H1 (cell line): ENCODE measurements at regions not wholly inside any gene's neighbourhood (a gene's known extent, or its start where the extent isn't known, plus 50 kb on each side); places are given as distances from the start of the nearest gene placed in this dataset.

Experiments
- CTCF ChIA-PET: fragments of 300-600 bp; sonication (Branson Sonifier 250); formaldehyde crosslinking; loops from one replicate; lab custom pipeline; 2021; ENCODE audit not compliant: partially characterized antibody; lab: Charles Lee
- POLR2A ChIA-PET: fragments of 300-600 bp; sonication (Branson Sonifier 250); formaldehyde crosslinking; loops from one replicate; lab custom pipeline; 2021; ENCODE audit warnings: inconsistent platforms; ENCODE audit not compliant: partially characterized antibody; lab: Charles Lee
- DNase-seq, 2 experiments: peaks; one replicate each; pipeline versions ENCODE4 v3.0.0 to v3.0.0-alpha.2; 2010 to 2022; ENCODE audit warnings: low spot score in 2 of 2, low read depth in 1 of 2, mixed read lengths in 1 of 2
- FAIRE-seq: peaks from 2 replicates; lab custom pipeline; 2011; peaks lifted over from hg19 to GRCh38; lab: Jason Lieb, UNC
- H2AFZ ChIP-seq: 2 replicates; pipeline ENCODE4 v1.8.1; 2012; ENCODE audit warnings: low read length, inconsistent platforms
- H2AK5ac ChIP-seq: 2 replicates; pipeline ENCODE4 v1.6.1; 2013; ENCODE audit warnings: low read depth, low read length
- H2BK120ac ChIP-seq: replicated peaks from 2 replicates; pipeline ENCODE3; 2013; ENCODE audit warnings: low read depth, low read length, inconsistent platforms
- H2BK12ac ChIP-seq: 2 replicates; pipeline ENCODE4 v1.6.1; 2013; ENCODE audit warnings: low read depth, low read length
- H2BK15ac ChIP-seq: 2 replicates; pipeline ENCODE4 v1.6.1; 2013; ENCODE audit warnings: low read length
- H2BK20ac ChIP-seq: 2 replicates; pipeline ENCODE4 v1.6.1; 2013; ENCODE audit warnings: low read length
- H2BK5ac ChIP-seq: 2 replicates; pipeline ENCODE4 v1.6.1; 2013; ENCODE audit warnings: low read depth, low read length
- H3K14ac ChIP-seq: 2 replicates; pipeline ENCODE4 v1.6.1; 2013; ENCODE audit warnings: inconsistent platforms; ENCODE audit not compliant: insufficient read length
- H3K18ac ChIP-seq: 2 replicates; pipeline ENCODE4 v1.6.1; 2013; ENCODE audit warnings: low read length; ENCODE audit errors: extremely low read depth
- H3K23ac ChIP-seq: 2 replicates; pipeline ENCODE4 v1.6.1; 2013; ENCODE audit warnings: inconsistent platforms; ENCODE audit not compliant: insufficient read length
- H3K23me2 ChIP-seq: 2 replicates; pipeline ENCODE4 v1.6.1; 2013; ENCODE audit warnings: low read depth, low read length
- H3K27ac ChIP-seq: 2 replicates; pipeline ENCODE4 v1.6.1; 2011; ENCODE audit warnings: low read depth, low read length, inconsistent platforms
- H3K27me3 ChIP-seq, 4 experiments: replicated peaks in 1 of 4; 1 replicate in 1 of 4; 2 replicates in 3 of 4; pipeline versions ENCODE4 v1.6.1 to v1.8.1; 2011 to 2013; ENCODE audit warnings: low read length in 3 of 4, mild to moderate bottlenecking in 3 of 4, inconsistent platforms in 2 of 4, mixed read lengths in 2 of 4, moderate library complexity in 1 of 4; ENCODE audit not compliant: control insufficient read depth in 3 of 4, insufficient read depth in 3 of 4; ENCODE audit errors: extremely low read depth in 1 of 4
- H3K36me3 ChIP-seq, 4 experiments: 2 replicates each; pipeline versions ENCODE4 v1.6.1 to v1.8.1; 2011 to 2013; ENCODE audit warnings: mild to moderate bottlenecking in 4 of 4, low read length in 3 of 4, moderate library complexity in 2 of 4, control low read depth in 1 of 4, inconsistent platforms in 1 of 4; ENCODE audit not compliant: insufficient read depth in 4 of 4, control insufficient read depth in 2 of 4
- H3K4ac ChIP-seq: replicated peaks from 2 replicates; pipeline ENCODE3; 2013; ENCODE audit warnings: low read length, low read depth, mixed read lengths, inconsistent platforms; ENCODE audit not compliant: insufficient read length
- H3K4me1 ChIP-seq, 4 experiments: replicated peaks in 1 of 4; 1 replicate in 1 of 4; 2 replicates in 3 of 4; pipeline versions ENCODE4 v1.6.1 to v1.8.1; 2011 to 2013; ENCODE audit warnings: low read length in 3 of 4, inconsistent platforms in 2 of 4, mixed read lengths in 1 of 4; ENCODE audit not compliant: insufficient read depth in 4 of 4, control insufficient read depth in 3 of 4
- H3K4me2 ChIP-seq, 2 experiments: 2 replicates each; pipeline versions ENCODE4 v1.6.1 to v1.8.1; 2011 to 2013; ENCODE audit warnings: low read depth in 2 of 2, low read length in 2 of 2, control low read depth in 1 of 2, inconsistent platforms in 1 of 2, mild to moderate bottlenecking in 1 of 2; ENCODE audit not compliant: insufficient read depth in 1 of 2
- H3K4me3 ChIP-seq, 4 experiments: fragments of 200-600, 300-600 bp in 1 of 4; sonication (generic), shearing (Covaris generic), sonication (Bioruptor Twin) in 1 of 4; 2 replicates each; pipeline versions ENCODE4 v1.5.1 to v1.8.1; 2011 to 2016; ENCODE audit warnings: low read length in 4 of 4, low read depth in 3 of 4, control low read depth in 2 of 4, inconsistent platforms in 2 of 4, mild to moderate bottlenecking in 2 of 4, mixed read lengths in 1 of 4, moderate library complexity in 1 of 4; ENCODE audit not compliant: insufficient read depth in 2 of 4; ENCODE audit errors: extremely low read depth in 1 of 4
- H3K56ac ChIP-seq: replicated peaks from 2 replicates; pipeline ENCODE3; 2013; ENCODE audit warnings: low read depth, mild to moderate bottlenecking, mixed read lengths, low read length, inconsistent platforms; ENCODE audit not compliant: insufficient read length
- H3K79me1 ChIP-seq: 2 replicates; pipeline ENCODE4 v1.6.1; 2013; ENCODE audit warnings: low read depth, low read length, control low read depth
- H3K79me2 ChIP-seq, 2 experiments: 2 replicates each; pipeline versions ENCODE4 v1.6.1 to v1.8.1; 2012 to 2013; ENCODE audit warnings: low read length in 2 of 2, mild to moderate bottlenecking in 2 of 2, inconsistent platforms in 1 of 2; ENCODE audit not compliant: insufficient read depth in 2 of 2, control insufficient read depth in 1 of 2
- H3K9ac ChIP-seq, 4 experiments: replicated peaks in 1 of 4; 1 replicate in 1 of 4; 2 replicates in 3 of 4; pipeline versions ENCODE4 v1.6.1 to v1.8.1; 2011 to 2013; ENCODE audit warnings: low read depth in 3 of 4, low read length in 3 of 4, control low read depth in 2 of 4, mild to moderate bottlenecking in 2 of 4, moderate library complexity in 2 of 4, inconsistent platforms in 1 of 4; ENCODE audit errors: extremely low read depth in 1 of 4
- H3K9me3 ChIP-seq, 2 experiments: 2 replicates each; pipeline versions ENCODE4 v1.6.1 to v1.8.1; 2012 to 2013; ENCODE audit warnings: mild to moderate bottlenecking in 2 of 2, moderate library complexity in 2 of 2, control low read depth in 1 of 2, inconsistent platforms in 1 of 2, low read depth in 1 of 2, low read length in 1 of 2, mixed read lengths in 1 of 2; ENCODE audit not compliant: insufficient read depth in 2 of 2
- H4K20me1 ChIP-seq, 2 experiments: replicated peaks in 1 of 2; 2 replicates each; pipeline versions ENCODE3 to v1.8.1; 2011 to 2013; ENCODE audit warnings: inconsistent platforms in 2 of 2, low read length in 2 of 2, mild to moderate bottlenecking in 1 of 2; ENCODE audit not compliant: insufficient read depth in 2 of 2, control insufficient read depth in 1 of 2
- H4K5ac ChIP-seq: 2 replicates; pipeline ENCODE4 v1.6.1; 2013; ENCODE audit warnings: low read length, low read depth, mixed read lengths, inconsistent platforms; ENCODE audit not compliant: insufficient read length
- H4K8ac ChIP-seq: 2 replicates; pipeline ENCODE4 v1.8.0; 2013; ENCODE audit warnings: mild to moderate bottlenecking, moderate library complexity, low read length, inconsistent platforms; ENCODE audit not compliant: insufficient read depth; ENCODE audit errors: extremely low read depth
- H4K91ac ChIP-seq: replicated peaks from 2 replicates; pipeline ENCODE3; 2013; ENCODE audit warnings: low read length, mixed read lengths, inconsistent platforms; ENCODE audit not compliant: insufficient read length
- ATF2 ChIP-seq: IDR thresholded peaks from 2 replicates; pipeline ENCODE4 v1.6.1; 2012; ENCODE audit warnings: low read length, inconsistent platforms
- ATF3 ChIP-seq: IDR thresholded peaks from 2 replicates; pipeline ENCODE4 v1.6.1; 2011; ENCODE audit warnings: low read depth, mild to moderate bottlenecking, low read length; ENCODE audit not compliant: insufficient read depth
- BCL11A ChIP-seq, 2 experiments: IDR thresholded peaks; one replicate each; pipeline ENCODE4 v1.6.1; 2011; ENCODE audit warnings: low read depth in 2 of 2, low read length in 2 of 2, mild to moderate bottlenecking in 2 of 2
- EGR1 ChIP-seq: IDR thresholded peaks from 2 replicates; pipeline ENCODE4 v1.6.1; 2011; ENCODE audit warnings: low read depth, low read length, borderline replicate concordance
- EZH2 ChIP-seq: fragments of 200-600 bp; sonication (generic); IDR thresholded peaks from 2 replicates; pipeline ENCODE4 v1.7.1; 2012; ENCODE audit warnings: low read depth, mild to moderate bottlenecking, moderate library complexity, low read length, inconsistent platforms; ENCODE audit not compliant: severe bottlenecking
- GABPA ChIP-seq: IDR thresholded peaks from 2 replicates; pipeline ENCODE4 v1.6.1; 2011; ENCODE audit warnings: mild to moderate bottlenecking, low read length, moderate library complexity, borderline replicate concordance; ENCODE audit not compliant: insufficient read depth
- RFX5 ChIP-seq: IDR thresholded peaks from 2 replicates; pipeline ENCODE4 v1.6.1; 2011; ENCODE audit warnings: low read depth, low read length, improper control_type of control experiment, borderline replicate concordance
- RXRA ChIP-seq: IDR thresholded peaks from 2 replicates; pipeline ENCODE4 v1.6.1; 2011; ENCODE audit warnings: low read depth, mild to moderate bottlenecking, low read length, moderate library complexity; ENCODE audit not compliant: insufficient read depth
- TAF1 ChIP-seq: IDR thresholded peaks from 2 replicates; pipeline ENCODE4 v1.6.1; 2011; ENCODE audit warnings: mild to moderate bottlenecking, low read depth, low read length
- YY1 ChIP-seq: IDR thresholded peaks from 2 replicates; pipeline ENCODE4 v1.6.1; 2011; ENCODE audit warnings: low read depth, mild to moderate bottlenecking, low read length
- ZNF274 ChIP-seq: IDR thresholded peaks from 2 replicates; pipeline ENCODE4 v1.7.0; 2012; ENCODE audit warnings: low read length, borderline replicate concordance; ENCODE audit errors: extremely low read depth
- WGBS, 2 experiments: shearing (Covaris generic) in 1 of 2; methylation state at CpG; one replicate each; pipeline versions ENCODE4 v1.1.6 to v1.1.7; 2013 to 2015; ENCODE audit warnings: low lambda C conversion rate in 2 of 2, mixed read lengths in 2 of 2, inconsistent platforms in 1 of 2, low coverage in 1 of 2, missing lambda C conversion rate in 1 of 2; ENCODE audit not compliant: insufficient replicate concordance in 2 of 2, insufficient coverage in 1 of 2, insufficient read length in 1 of 2; ENCODE audit errors: extremely low coverage in 1 of 2, missing lambda C conversion rate in 1 of 2; 5-methylcytosine and 5-hydroxymethylcytosine counted together

- H2BK5ac ChIP-seq: no peak overlapping the region
- 90% methylated on average over 1 of the region's 1 CpG; no CpG with 5 or more reads in 1 of the 2 experiments for WGBS, 2 experiments
- H2BK15ac ChIP-seq: no peak overlapping the region
- H4K20me1 ChIP-seq: no peaks in the 10 kb centered on the region
- no peaks in the 10 kb centered on the region for H3K79me2 ChIP-seq
- H2BK12ac ChIP-seq: no peak overlapping the region
- CTCF ChIA-PET: no interaction called here
- H4K8ac ChIP-seq: no peak overlapping the region
- H3K79me1 ChIP-seq: no peaks in the 10 kb centered on the region
- H2BK120ac ChIP-seq: no peak overlapping the region
- H3K36me3 ChIP-seq: no peaks in the 10 kb centered on the region
- H3K23me2 ChIP-seq: peaks cover 2% of the 10 kb centered on the region
- DNase-seq (no peak), FAIRE-seq (no peak)
- H3K23ac ChIP-seq: no peak overlapping the region
- no peak overlapping the region for H2AK5ac ChIP-seq
- no peaks in the 10 kb centered on the region for H3K4me1 ChIP-seq
- no peak overlapping the region for H2BK20ac ChIP-seq
- H2AFZ ChIP-seq: no peak overlapping the region
- no peak overlapping the region for H3K18ac ChIP-seq
- H3K4me3 ChIP-seq: no peak overlapping the region
- H4K5ac ChIP-seq: no peak overlapping the region
- H3K9ac ChIP-seq: no peak overlapping the region
- no peak overlapping the region for H3K27ac ChIP-seq
- H3K14ac ChIP-seq: no peak overlapping the region
- POLR2A ChIA-PET: no interaction called here
- no peaks in the 10 kb centered on the region for H3K27me3 ChIP-seq
- H3K4me2 ChIP-seq: no peak overlapping the region
- no peak overlapping the region for H3K56ac ChIP-seq
- no peak overlapping the region for H3K4ac ChIP-seq
- H4K91ac ChIP-seq: no peak overlapping the region
- no peaks in the 10 kb centered on the region for H3K9me3 ChIP-seq
- TF ChIP-seq BCL11A (IDR thresholded peaks at IDR 0.05; ENCODE audit: low read depth in 2 of 2, low read length in 2 of 2) (no peak), RXRA (no peak), TAF1 (no peak), GABPA (no peak), YY1 (no peak), EZH2 (no peak), ZNF274 (no peak), RFX5 (no peak), ATF3 (no peak), ATF2 (no peak), EGR1 (no peak)
Measured at GRCh38 chr14:98695809-98696208, 576.2 kb downstream of the BCL11B start.
